HepG2 (cell line): ENCODE measurements at regions not wholly inside any gene's neighbourhood (a gene's known extent, or its start where the extent isn't known, plus 50 kb on each side); places are given as distances from the start of the nearest gene placed in this dataset.

ENCODE experiments used
- ATAC-seq: fragments of 200-7000 bp; cut with Tn5 transposase; 3 replicates; pipeline ENCODE4 v1.9.1; 2020; ENCODE audit warnings: mild to moderate bottlenecking, moderate library complexity
- BruUV-seq: library from RNA; stranded (reverse); fragments of 400-500 nt; replicated peaks from 2 replicates; lab custom pipeline; 2021; lab: Mats Ljungman, UMichigan
- CTCF ChIA-PET: fragments of 300-600 bp; formaldehyde crosslinking; extraction: SDS; loops from one replicate; lab custom pipeline; 2021; ENCODE audit warnings: low total read pairs, inconsistent platforms, low intra/inter-chr PET ratio; lab: Yijun Ruan, JAX
- POLR2A ChIA-PET: fragments of 350-600 bp; sonication (Branson Sonifier 250); formaldehyde crosslinking; loops from one replicate; lab custom pipeline; 2020; ENCODE audit warnings: antibody characterized with exemption, inconsistent platforms; lab: Yijun Ruan, JAX
- DNase-seq: peaks from one replicate; pipeline ENCODE4 v3.0.0-alpha.2; 2015; ENCODE audit warnings: low spot score
- FAIRE-seq: peaks from 3 replicates; lab custom pipeline; 2011; peaks lifted over from hg19 to GRCh38; lab: Jason Lieb, UNC
- H2AFZ ChIP-seq: one replicate; pipeline ENCODE4 v1.6.1; 2011; ENCODE audit warnings: low read length, inconsistent platforms
- H3K27ac ChIP-seq: fragments of 300-600 bp; 3 replicates; pipeline ENCODE4 v1.8.0; 2011; ENCODE audit warnings: mixed run types, mild to moderate bottlenecking, mixed read lengths, low read length, inconsistent platforms; ENCODE audit not compliant: insufficient read depth; ENCODE audit errors: extremely low read length
- H3K27me3 ChIP-seq, 2 experiments: fragments of 200-600 bp in 1 of 2; 2 replicates in 1 of 2; 3 replicates in 1 of 2; pipeline versions ENCODE4 v1.6.0 to v1.8.0; 2011; ENCODE audit warnings: low read length in 2 of 2, mild to moderate bottlenecking in 2 of 2, moderate library complexity in 2 of 2, inconsistent platforms in 1 of 2; ENCODE audit not compliant: insufficient read depth in 2 of 2, control insufficient read depth in 1 of 2
- H3K36me3 ChIP-seq, 2 experiments: fragments of 200-600 bp in 1 of 2; replicated peaks in 1 of 2; 2 replicates in 1 of 2; 3 replicates in 1 of 2; pipeline versions ENCODE4 v1.5.1 to v1.8.0; 2011; ENCODE audit warnings: low read length in 2 of 2, inconsistent platforms in 1 of 2; ENCODE audit not compliant: insufficient read depth in 2 of 2, control insufficient read depth in 1 of 2
- H3K4me1 ChIP-seq: 2 replicates; pipeline ENCODE4 v1.5.1; 2012; ENCODE audit warnings: low read length, inconsistent platforms; ENCODE audit not compliant: insufficient read depth
- H3K4me2 ChIP-seq: 2 replicates; pipeline ENCODE4 v1.6.0; 2011; ENCODE audit warnings: low read depth, low read length, inconsistent platforms
- H3K4me3 ChIP-seq, 3 experiments: fragments of 200-600 bp in 1 of 3; sonication (generic), shearing (Covaris generic) in 1 of 3; replicated peaks in 1 of 3; 2 replicates each; pipeline ENCODE4 v1.5.1; 2011 to 2016; ENCODE audit warnings: low read length in 3 of 3, inconsistent platforms in 2 of 3, low read depth in 2 of 3, mild to moderate bottlenecking in 2 of 3, control low read depth in 1 of 3, mixed read lengths in 1 of 3; ENCODE audit not compliant: insufficient read depth in 1 of 3
- H3K79me2 ChIP-seq: one replicate; pipeline ENCODE4 v1.6.1; 2011; ENCODE audit warnings: low read length, inconsistent platforms; ENCODE audit not compliant: insufficient read depth
- H3K9ac ChIP-seq: 2 replicates; pipeline ENCODE4 v1.6.0; 2011; ENCODE audit warnings: mild to moderate bottlenecking, low read depth, low read length, inconsistent platforms; ENCODE audit not compliant: insufficient read depth
- H3K9me3 ChIP-seq: 2 replicates; pipeline ENCODE4 v1.5.1; 2012; ENCODE audit warnings: mild to moderate bottlenecking, low read length
- H4K20me1 ChIP-seq: 2 replicates; pipeline ENCODE4 v1.6.0; 2011; ENCODE audit warnings: inconsistent platforms, mild to moderate bottlenecking, low read length, moderate library complexity; ENCODE audit not compliant: insufficient read depth
- PRDM4 ChIP-seq: sonication (generic); formaldehyde crosslinking; IDR thresholded peaks from 2 replicates; pipeline ENCODE4 v1.9.0; 2021; ENCODE audit warnings: missing genetic modification reagents, borderline replicate concordance
- ZBTB25 ChIP-seq: IDR thresholded peaks from 2 replicates; pipeline ENCODE4 v1.6.1; 2018; ENCODE audit warnings: missing genetic modification reagents
- ZBTB3 ChIP-seq: sonication (generic); formaldehyde crosslinking; IDR thresholded peaks from 2 replicates; pipeline ENCODE4 v1.4.0; 2020; ENCODE audit warnings: low read depth, mild to moderate bottlenecking, moderate library complexity, missing genetic modification reagents, borderline replicate concordance
- ZMAT3 ChIP-seq: sonication (generic); formaldehyde crosslinking; conservative IDR thresholded peaks from 2 replicates; pipeline ENCODE4 v1.7.0; 2021; ENCODE audit warnings: missing genetic modification reagents
- ZNF567 ChIP-seq: sonication (generic); formaldehyde crosslinking; IDR thresholded peaks from 2 replicates; pipeline ENCODE4 v1.8.1; 2023; ENCODE audit warnings: mild to moderate bottlenecking, missing genetic modification reagents, borderline replicate concordance
- ZNF644 ChIP-seq: IDR thresholded peaks from 2 replicates; pipeline ENCODE4 v1.6.1; 2016; ENCODE audit warnings: low read depth
- WGBS: methylation state at CpG from one replicate; pipeline ENCODE4 v1.1.6; 2017; ENCODE audit warnings: low lambda C conversion rate; 5-methylcytosine and 5-hydroxymethylcytosine counted together
- in situ Hi-C: cut with HindIII; loops from 2 replicates; pipeline ENCODE4 v1.10.0; 2017; ENCODE audit warnings: low pct_unique_long_range_greater_than_20kb; ENCODE audit not compliant: extremely low pct_ligation_motif_present
- intact Hi-C: fragments of 100-400 bp; cut with micrococcal nuclease; formaldehyde crosslinking; loops from one replicate; pipeline ENCODE4 v1.10.0; 2022; ENCODE audit not compliant: unreplicated experiment

- intact Hi-C loops = no loop called here
- ChIA-PET CTCF (no interaction called here), POLR2A (no interaction called here)
- TF ChIP-seq ZBTB25 (CRISPR knock-in tag) (no peak), PRDM4 (CRISPR knock-in tag) (no peak), ZBTB3 (CRISPR knock-in tag) (no peak), ZNF644 (CRISPR knock-in tag) (no peak), ZNF567 (no peak), ZMAT3 (CRISPR knock-in tag) (no peak)
- Histone ChIP-seq H2AFZ (no peak overlapping the region), H3K4me3 (no peak overlapping the region), H3K9me3 (no peaks in the 10 kb centered on the region), H3K4me1 (peaks cover 29% of the 10 kb centered on the region), H3K79me2 (no peaks in the 10 kb centered on the region), H4K20me1 (no peaks in the 10 kb centered on the region), H3K27ac (no peak overlapping the region), H3K9ac (no peak overlapping the region), H3K27me3 (no peaks in the 10 kb centered on the region), H3K4me2 (no peak overlapping the region), H3K36me3 (no peaks in the 10 kb centered on the region)
- DNase-seq (no peak), FAIRE-seq (no peak), ATAC-seq (no peak)
- WGBS = 0% methylated on average over 1 of the region's 1 CpG
- no TSS peak for BruUV-seq
- in situ Hi-C loops = no loop called here
Observed at GRCh38 chr10:93222211-93222754, 148.6 kb downstream of the CYP26A1 start.
